Activated naive CD8-positive, alpha-beta T cell treated with anti-CD3 and anti-CD28 coated beads, Interleukin-2, amount 50 U/mL, for 24 hours (primary cell): ENCODE measurements at regions not wholly inside any gene's neighbourhood (a gene's known extent, or its start where the extent isn't known, plus 50 kb on each side); places are given as distances from the start of the nearest gene placed in this dataset.
"Not testable (repeated sequence)": the region's sequence is repeated elsewhere in the genome, so short reads cannot be mapped to it uniquely, and the experiment has no call there.

ENCODE experiments used
- ATAC-seq: fragments of 150-1000 bp; cut with Tn5 transposase; one replicate; pipeline ENCODE4 v1.10.0; 2021
- DNase-seq: peaks from one replicate; pipeline ENCODE4 v3.0.0; 2021
- H3K27ac Mint-ChIP-seq: one replicate; pipeline ENCODE4 v1.8.0; 2021; ENCODE audit warnings: mild to moderate bottlenecking, mixed read lengths
- H3K27me3 Mint-ChIP-seq: one replicate; pipeline ENCODE4 v1.8.0; 2021; ENCODE audit warnings: mixed read lengths
- H3K36me3 Mint-ChIP-seq: one replicate; pipeline ENCODE4 v1.8.0; 2021; ENCODE audit warnings: low read depth, mixed read lengths
- H3K4me1 Mint-ChIP-seq: one replicate; pipeline ENCODE4 v1.8.0; 2021; ENCODE audit warnings: mixed read lengths
- H3K4me3 Mint-ChIP-seq: one replicate; pipeline ENCODE4 v1.8.0; 2021; ENCODE audit warnings: mild to moderate bottlenecking, moderate library complexity, mixed read lengths
- H3K9me3 Mint-ChIP-seq: one replicate; pipeline ENCODE4 v1.8.0; 2021; ENCODE audit warnings: mixed read lengths

DNA sequence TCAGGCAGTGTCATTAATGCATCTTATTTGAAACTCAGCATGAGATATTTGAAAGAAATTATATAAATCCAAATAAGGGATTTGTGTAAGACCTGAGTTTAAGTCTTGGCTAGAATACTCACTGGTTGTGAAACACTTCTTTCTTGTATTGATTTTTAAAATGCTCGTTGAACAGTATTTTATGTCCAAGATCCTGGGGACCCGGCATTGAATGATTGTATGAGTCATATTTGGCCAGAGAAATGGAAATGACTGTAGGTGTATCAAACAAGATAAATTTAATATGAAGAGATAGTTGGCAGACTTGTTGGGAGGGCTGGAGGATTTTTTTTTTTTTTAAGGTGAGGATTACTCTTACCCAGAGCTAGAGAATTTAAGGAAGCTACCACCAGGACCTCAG is 606.1 kb upstream of the CPEB2 start:
- Mint-ChIP-seq H3K9me3 (peaks cover 3% of the 10 kb centered on the region), H3K27me3 (no peaks in the 10 kb centered on the region), H3K27ac (no peak overlapping the region), H3K4me1 (no peaks in the 10 kb centered on the region), H3K4me3 (no peak overlapping the region), H3K36me3 (no peaks in the 10 kb centered on the region)
- DNase-seq: no peak
- ATAC-seq: no peak

DNA sequence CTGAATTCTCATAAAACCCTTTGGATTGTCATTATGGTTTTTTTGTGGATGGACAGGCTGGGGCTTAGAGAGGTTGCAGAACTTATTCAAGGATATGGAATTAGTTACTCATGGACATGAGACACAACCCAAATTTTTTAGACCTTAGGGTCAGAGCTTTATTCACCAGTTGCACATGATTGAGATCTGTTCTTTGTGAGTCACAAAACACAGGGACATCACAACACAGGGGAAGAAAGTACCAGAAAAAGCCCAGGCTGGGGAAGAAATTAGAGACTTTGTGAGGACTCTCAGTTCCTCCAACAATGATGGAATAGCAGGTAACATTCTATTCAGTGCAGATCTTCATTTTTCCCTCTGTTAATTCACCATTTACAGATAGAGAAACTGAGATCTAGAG is 602.4 kb upstream of the CPEB2 start:
- H3K27me3 Mint-ChIP-seq: no peaks in the 10 kb centered on the region
- H3K4me3 Mint-ChIP-seq: no peak overlapping the region
- no peaks in the 10 kb centered on the region for H3K4me1 Mint-ChIP-seq
- DNase-seq (no peak), ATAC-seq (no peak)
- H3K27ac Mint-ChIP-seq: no peak overlapping the region
- peaks cover 8% of the 10 kb centered on the region for H3K9me3 Mint-ChIP-seq
- peaks cover 1% of the 10 kb centered on the region for H3K36me3 Mint-ChIP-seq

DNA sequence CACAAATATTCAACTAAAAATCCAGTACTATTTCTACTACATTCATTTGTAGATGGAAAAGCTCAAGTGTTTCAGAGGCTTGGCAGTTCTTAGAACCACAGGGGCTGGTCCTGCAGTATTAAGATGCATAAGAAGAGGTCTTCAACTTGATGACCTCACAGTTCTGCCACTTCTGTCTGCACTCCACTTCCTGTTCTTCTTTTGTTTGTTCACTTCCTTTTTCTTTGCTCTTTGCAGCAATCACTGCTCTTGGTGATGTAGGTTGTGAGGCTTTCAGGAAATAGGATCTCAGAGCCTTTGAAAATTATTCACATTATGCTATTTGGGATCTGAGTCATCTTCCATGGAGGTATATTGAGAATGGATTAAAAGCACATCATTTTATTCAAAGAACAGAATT is 602.0 kb upstream of the CPEB2 start:
- DNase-seq: no peak
- H3K9me3 Mint-ChIP-seq: peaks cover 8% of the 10 kb centered on the region
- no peaks in the 10 kb centered on the region for H3K4me1 Mint-ChIP-seq
- no peak overlapping the region for H3K27ac Mint-ChIP-seq
- peaks cover 1% of the 10 kb centered on the region for H3K36me3 Mint-ChIP-seq
- ATAC-seq: no peak
- H3K27me3 Mint-ChIP-seq: no peaks in the 10 kb centered on the region
- H3K4me3 Mint-ChIP-seq: no peak overlapping the region

DNA sequence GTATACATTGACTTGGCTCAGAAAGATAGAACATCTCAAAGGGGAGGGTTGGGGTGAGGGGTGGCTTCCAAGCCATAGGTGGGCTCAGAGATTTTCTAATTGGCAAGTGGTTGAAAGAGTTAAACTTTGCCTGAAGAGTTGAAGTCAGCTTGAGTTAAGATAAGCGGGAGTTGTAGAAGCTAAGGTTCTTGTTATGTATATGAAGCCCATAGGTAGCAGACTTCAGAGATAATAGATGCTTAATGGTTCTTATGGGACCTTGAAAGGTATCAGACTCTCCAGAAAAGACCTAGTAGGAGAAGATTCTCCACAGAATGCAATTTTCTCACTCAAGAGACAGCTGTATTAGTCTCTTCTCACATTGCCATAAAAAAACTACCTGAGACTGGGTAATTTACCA is 599.1 kb upstream of the CPEB2 start:
- ATAC-seq (no peak), DNase-seq (no peak)
- Mint-ChIP-seq H3K4me3 (no peak overlapping the region), H3K9me3 (peaks cover 5% of the 10 kb centered on the region), H3K36me3 (peaks cover 1% of the 10 kb centered on the region), H3K4me1 (no peaks in the 10 kb centered on the region), H3K27me3 (no peaks in the 10 kb centered on the region), H3K27ac (no peak overlapping the region)

DNA sequence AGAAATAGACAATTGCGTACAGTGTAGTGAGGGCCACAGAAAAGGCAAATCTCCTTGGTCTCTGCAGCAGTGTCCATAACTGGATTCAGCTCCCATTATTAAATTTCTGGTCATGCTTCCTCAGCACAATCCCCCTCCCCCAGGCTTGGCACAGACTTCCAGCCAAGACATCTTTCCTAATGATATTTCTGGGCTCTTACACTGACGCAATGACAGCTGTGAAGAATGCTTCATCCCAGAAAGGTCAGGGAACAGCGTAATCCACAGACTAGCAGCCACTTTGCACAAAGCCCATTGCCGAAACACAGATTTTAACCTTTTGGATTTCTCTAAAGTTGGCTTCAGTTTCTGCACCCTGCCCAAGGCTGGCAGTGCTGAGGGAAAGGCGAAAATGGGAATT is 597.6 kb upstream of the CPEB2 start:
- Mint-ChIP-seq H3K4me1 (no peaks in the 10 kb centered on the region), H3K27ac (no peak overlapping the region), H3K9me3 (peaks cover 5% of the 10 kb centered on the region), H3K4me3 (no peak overlapping the region), H3K27me3 (no peaks in the 10 kb centered on the region), H3K36me3 (peaks cover 1% of the 10 kb centered on the region)
- no peak for DNase-seq
- ATAC-seq: no peak

DNA sequence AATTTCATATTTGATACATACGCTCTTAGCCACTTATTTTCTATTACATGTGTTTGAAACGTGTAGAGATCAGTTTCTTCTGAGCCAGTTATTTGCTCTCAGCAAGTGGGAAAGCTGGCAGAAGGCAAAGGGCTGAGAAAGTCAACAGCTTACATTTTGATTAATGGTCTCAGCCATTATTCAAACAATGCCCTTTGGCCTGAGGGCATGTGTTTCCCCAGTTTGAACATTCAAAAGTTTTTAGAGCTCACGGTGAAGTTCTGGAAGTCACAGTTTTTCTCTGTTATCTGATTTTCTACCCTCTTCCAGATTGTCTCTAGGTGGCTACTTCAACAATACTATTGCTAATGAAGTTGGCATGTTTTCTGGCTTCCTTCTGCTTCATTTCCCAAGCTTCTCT is 591.8 kb upstream of the CPEB2 start:
- H3K36me3 Mint-ChIP-seq: no peaks in the 10 kb centered on the region
- DNase-seq: no peak
- H3K9me3 Mint-ChIP-seq: no peaks in the 10 kb centered on the region
- no peak overlapping the region for H3K4me3 Mint-ChIP-seq
- no peaks in the 10 kb centered on the region for H3K27me3 Mint-ChIP-seq
- ATAC-seq: no peak
- no peak overlapping the region for H3K27ac Mint-ChIP-seq
- H3K4me1 Mint-ChIP-seq: no peaks in the 10 kb centered on the region

DNA sequence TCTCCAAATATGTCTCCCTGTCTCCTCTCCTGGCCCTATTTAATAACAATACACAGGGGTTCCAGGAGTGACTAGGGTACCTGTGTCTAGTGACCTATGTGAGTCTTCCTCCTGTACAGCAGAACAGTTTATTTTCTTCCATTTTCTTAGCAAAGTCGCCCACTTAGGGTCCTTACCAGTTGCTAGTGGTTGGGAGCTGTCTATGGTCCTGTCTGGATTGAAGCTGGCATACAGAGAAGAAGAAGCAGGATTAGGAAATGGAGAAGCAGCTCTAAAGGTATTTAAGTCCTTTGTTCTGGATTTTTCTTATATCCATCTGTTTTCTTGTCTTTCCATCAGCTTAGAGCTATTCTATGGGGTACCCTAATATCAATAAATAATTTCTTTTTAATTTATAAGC is 587.1 kb upstream of the CPEB2 start:
- no peaks in the 10 kb centered on the region for H3K27me3 Mint-ChIP-seq
- ATAC-seq: no peak
- H3K36me3 Mint-ChIP-seq: no peaks in the 10 kb centered on the region
- H3K9me3 Mint-ChIP-seq: peaks cover 6% of the 10 kb centered on the region
- no peaks in the 10 kb centered on the region for H3K4me1 Mint-ChIP-seq
- DNase-seq: no peak
- H3K4me3 Mint-ChIP-seq: no peak overlapping the region
- no peak overlapping the region for H3K27ac Mint-ChIP-seq

DNA sequence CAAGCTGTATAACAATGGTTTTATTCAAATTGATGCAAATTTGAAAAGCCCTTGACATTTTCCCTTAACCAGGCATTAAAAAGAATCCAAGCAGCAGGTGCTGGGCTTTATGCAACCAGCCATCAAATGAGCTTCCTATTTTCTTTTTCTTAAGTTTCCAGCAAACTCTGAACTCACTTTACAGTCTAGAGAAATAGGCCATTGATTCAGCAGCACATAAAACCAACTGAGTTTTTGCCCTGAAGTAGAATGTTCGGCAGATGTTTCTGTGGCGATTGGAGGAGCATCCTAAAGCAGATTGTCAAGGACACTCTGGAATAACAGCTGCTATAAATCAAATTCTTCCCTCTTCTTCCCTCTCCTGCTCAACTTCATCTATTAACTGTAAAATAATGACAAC is 582.8 kb upstream of the CPEB2 start:
- DNase-seq (no peak), ATAC-seq (no peak)
- no peak overlapping the region for H3K27ac Mint-ChIP-seq
- H3K9me3 Mint-ChIP-seq: peaks cover 6% of the 10 kb centered on the region
- no peaks in the 10 kb centered on the region for H3K27me3 Mint-ChIP-seq
- no peaks in the 10 kb centered on the region for H3K36me3 Mint-ChIP-seq
- H3K4me3 Mint-ChIP-seq: no peak overlapping the region
- H3K4me1 Mint-ChIP-seq: no peaks in the 10 kb centered on the region

DNA sequence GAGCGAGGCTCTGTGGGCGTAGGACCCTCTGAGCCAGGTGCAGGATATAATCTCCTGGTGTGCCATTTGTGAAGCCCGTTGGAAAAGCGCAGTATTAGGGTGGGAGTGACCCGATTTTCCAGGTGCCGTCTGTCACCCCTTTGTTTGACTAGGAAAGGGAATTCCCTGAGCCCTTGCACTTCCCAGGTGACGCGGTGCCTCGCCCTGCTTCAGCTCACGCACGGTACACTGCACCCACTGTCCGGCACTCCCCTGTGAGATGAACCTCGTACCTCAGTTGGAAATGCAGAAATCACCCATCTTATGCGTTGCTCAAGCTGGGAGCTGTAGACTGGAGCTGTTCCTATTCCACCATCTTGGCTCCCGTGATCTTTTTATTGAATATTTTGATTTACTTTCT is 576.0 kb upstream of the CPEB2 start:
- DNase-seq, ATAC-seq, H3K36me3 Mint-ChIP-seq, H3K4me1 Mint-ChIP-seq, H3K27ac Mint-ChIP-seq, H3K27me3 Mint-ChIP-seq, H3K4me3 Mint-ChIP-seq: not testable (repeated sequence)
- peaks cover 13% of the 10 kb centered on the region for H3K9me3 Mint-ChIP-seq

DNA sequence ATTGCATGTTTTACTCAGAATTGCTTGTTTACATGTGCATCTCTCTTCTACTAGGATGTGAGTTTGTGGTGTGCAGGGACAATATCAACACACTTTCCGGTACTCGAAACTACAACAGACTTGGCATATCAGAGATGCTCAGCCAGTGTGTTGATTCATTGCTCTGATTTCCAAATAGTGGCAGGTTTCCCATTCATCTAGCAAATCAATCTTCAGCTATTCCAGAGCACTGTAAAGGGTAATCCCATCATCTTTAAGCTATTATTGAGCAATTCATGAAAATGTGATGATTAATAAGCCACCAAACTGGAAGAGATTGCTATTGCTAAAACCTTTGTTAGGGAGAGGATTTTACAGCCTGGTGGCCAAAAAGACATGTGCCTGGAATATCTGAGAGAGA is 574.2 kb upstream of the CPEB2 start:
- DNase-seq (no peak), ATAC-seq (no peak)
- Mint-ChIP-seq H3K36me3 (no peaks in the 10 kb centered on the region), H3K4me3 (no peak overlapping the region), H3K27ac (no peak overlapping the region), H3K27me3 (peaks cover 4% of the 10 kb centered on the region), H3K9me3 (peaks cover 13% of the 10 kb centered on the region), H3K4me1 (peaks cover 2% of the 10 kb centered on the region)

DNA sequence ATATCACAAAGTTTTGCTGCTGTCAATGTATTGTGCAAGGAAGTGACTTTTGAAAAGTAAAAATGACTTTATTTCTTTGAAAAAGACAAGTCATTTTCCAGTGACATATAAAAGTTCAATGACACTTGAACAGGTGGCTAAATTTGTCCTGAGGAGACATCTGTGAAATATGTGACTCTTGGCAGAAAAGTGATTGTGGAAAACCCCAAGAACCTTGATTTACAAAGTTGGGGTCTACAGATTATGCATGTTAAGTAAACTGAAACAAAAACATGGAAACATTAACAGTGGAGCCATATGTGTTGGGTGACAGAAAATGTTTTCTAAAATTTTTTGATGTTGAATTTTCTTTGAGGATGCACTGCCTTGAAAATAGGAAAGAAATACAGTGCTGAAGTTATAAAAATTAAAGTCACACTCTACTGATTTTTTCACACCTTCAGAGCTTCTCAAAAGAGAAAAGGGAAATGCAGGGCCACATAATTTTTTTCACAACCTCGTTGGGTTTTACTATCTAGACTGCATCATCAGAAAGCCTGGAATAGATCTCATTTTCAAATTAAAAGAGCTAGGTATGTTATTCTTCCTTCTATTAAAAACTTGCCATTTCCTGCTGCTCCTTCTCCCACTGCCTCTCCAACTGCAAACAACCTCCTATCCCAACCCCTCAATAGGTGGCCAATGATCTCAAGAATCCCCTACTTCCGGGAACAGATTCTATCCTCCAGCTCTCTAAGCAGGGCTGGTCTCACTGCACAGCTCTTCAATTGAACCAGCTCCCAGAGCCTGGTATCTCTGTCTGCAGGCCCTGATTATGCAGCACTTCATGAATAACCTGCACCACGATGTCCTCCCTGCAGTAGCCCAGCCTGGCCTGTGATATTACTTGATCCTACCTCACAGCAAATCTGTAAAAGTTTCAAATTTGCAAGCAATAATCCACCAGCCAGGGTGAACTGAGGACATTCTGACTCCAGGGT is 570.8 kb upstream of the CPEB2 start:
- Mint-ChIP-seq H3K27ac (no peak overlapping the region), H3K9me3 (peaks cover 8% of the 10 kb centered on the region), H3K4me3 (no peak overlapping the region), H3K4me1 (peaks cover 2% of the 10 kb centered on the region), H3K27me3 (peaks cover 5% of the 10 kb centered on the region), H3K36me3 (no peaks in the 10 kb centered on the region)
- ATAC-seq (no peak), DNase-seq (no peak)

DNA sequence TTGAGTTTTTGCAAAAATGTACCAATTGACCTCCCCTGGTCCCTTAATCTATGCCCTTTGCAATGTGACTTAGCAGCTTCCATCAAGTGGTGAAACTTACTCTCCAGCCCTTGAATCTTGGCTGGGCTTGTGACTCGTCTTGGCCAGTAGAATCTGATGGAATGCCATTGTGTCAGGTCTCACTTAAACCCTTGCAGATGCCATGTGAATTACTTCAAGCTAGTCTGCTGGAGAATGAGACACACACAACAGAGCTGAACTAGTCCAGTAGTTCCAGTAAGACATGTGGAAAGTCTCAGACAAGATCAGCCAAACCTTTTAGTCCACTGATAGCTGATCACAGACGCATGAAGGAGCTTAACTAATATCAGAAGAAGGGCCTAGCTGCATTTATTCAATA is 567.8 kb upstream of the CPEB2 start:
- H3K27ac Mint-ChIP-seq: no peak overlapping the region
- no peak for DNase-seq

DNA sequence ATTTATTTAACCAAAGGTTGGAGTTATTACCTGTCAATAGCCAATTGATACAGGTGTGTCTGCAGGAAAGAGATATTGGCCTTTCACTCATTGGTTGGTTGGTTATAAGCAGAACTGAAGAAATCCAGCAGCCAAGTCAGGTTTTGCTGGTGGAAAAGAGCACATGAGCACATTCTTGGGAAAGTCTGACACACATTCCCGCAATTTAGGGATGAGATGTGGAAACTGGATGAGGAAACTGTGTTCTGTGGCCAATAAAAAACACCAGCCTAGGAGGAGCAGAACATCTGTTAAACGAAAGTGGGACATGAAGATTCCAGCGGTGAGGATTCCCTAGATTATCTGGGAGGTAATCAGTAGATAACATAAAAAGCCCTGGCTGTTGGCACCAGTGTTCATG is 567.4 kb upstream of the CPEB2 start:
- ATAC-seq (no peak), DNase-seq (no peak)
- H3K27ac Mint-ChIP-seq: no peak overlapping the region
- no peaks in the 10 kb centered on the region for H3K9me3 Mint-ChIP-seq
- H3K36me3 Mint-ChIP-seq: no peaks in the 10 kb centered on the region
- H3K4me1 Mint-ChIP-seq: no peaks in the 10 kb centered on the region
- no peak overlapping the region for H3K4me3 Mint-ChIP-seq
- H3K27me3 Mint-ChIP-seq: peaks cover 1% of the 10 kb centered on the region

More for the DNA sequence above, 567.8 kb upstream of the CPEB2 start:
- Mint-ChIP-seq H3K4me3 (no peak overlapping the region), H3K4me1 (no peaks in the 10 kb centered on the region), H3K9me3 (no peaks in the 10 kb centered on the region), H3K27me3 (peaks cover 1% of the 10 kb centered on the region), H3K36me3 (no peaks in the 10 kb centered on the region)
- no peak for ATAC-seq

DNA sequence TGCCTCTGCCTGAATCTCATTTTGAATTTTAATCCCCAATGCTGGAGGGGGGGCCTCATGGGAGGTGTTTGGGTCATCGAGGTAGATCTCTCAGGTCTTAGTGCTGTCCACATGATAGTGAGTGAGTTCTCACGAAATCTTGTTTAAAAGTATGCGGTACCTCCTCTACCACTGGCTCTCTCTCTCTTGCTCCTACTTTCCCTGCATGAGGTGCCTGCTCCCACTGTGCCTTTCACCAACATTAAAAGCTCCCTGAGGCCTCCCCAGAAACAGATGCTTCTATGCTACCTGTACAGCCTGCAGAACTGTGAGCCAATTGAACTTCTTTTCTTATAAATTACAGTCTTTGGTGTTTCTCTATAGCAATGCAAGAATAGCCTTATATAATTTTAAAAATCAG is 560.7 kb upstream of the CPEB2 start:
- no peak overlapping the region for H3K4me3 Mint-ChIP-seq
- peaks cover 2% of the 10 kb centered on the region for H3K4me1 Mint-ChIP-seq
- no peaks in the 10 kb centered on the region for H3K36me3 Mint-ChIP-seq
- H3K27me3 Mint-ChIP-seq: no peaks in the 10 kb centered on the region
- H3K27ac Mint-ChIP-seq: no peak overlapping the region
- ATAC-seq (no peak), DNase-seq (no peak)
- peaks cover 10% of the 10 kb centered on the region for H3K9me3 Mint-ChIP-seq

DNA sequence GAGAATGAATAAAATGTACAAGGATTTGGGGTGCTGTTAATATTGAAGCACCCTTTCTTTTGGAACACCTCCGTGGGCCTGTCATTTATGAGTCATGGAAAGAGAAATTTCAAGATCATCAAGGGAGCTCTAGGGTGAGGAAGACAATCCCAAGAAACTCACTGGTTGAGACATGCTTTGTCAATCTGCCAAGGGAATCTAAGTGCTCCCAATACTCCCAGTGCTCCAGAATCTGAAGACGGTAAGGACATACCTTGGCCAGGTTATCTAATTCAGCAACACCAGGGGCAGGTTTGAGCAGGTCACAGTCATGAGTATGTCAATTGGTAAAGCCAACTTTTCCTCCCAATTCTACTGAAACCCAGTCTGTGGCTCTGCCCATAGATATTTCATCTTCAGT is 556.4 kb upstream of the CPEB2 start:
- H3K4me1 Mint-ChIP-seq: peaks cover 2% of the 10 kb centered on the region
- H3K27me3 Mint-ChIP-seq: no peaks in the 10 kb centered on the region
- DNase-seq (no peak), ATAC-seq (no peak)
- no peak overlapping the region for H3K4me3 Mint-ChIP-seq
- H3K36me3 Mint-ChIP-seq: no peaks in the 10 kb centered on the region
- no peak overlapping the region for H3K27ac Mint-ChIP-seq
- peaks cover 11% of the 10 kb centered on the region for H3K9me3 Mint-ChIP-seq
